ENCODE measurements at regions not wholly inside any gene's neighbourhood (a gene's known extent, or its start where the extent isn't known, plus 50 kb on each side); places are given as distances from the start of the nearest gene placed in this dataset.
"Not testable (repeated sequence)": the region's sequence is repeated elsewhere in the genome, so short reads cannot be mapped to it uniquely, and the experiment has no call there.

- TF ChIP-seq EP300 (IDR thresholded peaks at IDR 0.05) (no peak), POLR2A (IDR thresholded peaks at IDR 0.05; ENCODE audit: low read depth) (no peak), POLR2AphosphoS5 (IDR thresholded peaks at IDR 0.05) (no peak)
- TF ChIP-seq, protein P1, sequence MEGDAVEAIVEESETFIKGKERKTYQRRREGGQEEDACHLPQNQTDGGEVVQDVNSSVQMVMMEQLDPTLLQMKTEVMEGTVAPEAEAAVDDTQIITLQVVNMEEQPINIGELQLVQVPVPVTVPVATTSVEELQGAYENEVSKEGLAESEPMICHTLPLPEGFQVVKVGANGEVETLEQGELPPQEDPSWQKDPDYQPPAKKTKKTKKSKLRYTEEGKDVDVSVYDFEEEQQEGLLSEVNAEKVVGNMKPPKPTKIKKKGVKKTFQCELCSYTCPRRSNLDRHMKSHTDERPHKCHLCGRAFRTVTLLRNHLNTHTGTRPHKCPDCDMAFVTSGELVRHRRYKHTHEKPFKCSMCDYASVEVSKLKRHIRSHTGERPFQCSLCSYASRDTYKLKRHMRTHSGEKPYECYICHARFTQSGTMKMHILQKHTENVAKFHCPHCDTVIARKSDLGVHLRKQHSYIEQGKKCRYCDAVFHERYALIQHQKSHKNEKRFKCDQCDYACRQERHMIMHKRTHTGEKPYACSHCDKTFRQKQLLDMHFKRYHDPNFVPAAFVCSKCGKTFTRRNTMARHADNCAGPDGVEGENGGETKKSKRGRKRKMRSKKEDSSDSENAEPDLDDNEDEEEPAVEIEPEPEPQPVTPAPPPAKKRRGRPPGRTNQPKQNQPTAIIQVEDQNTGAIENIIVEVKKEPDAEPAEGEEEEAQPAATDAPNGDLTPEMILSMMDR (IDR thresholded peaks at IDR 0.05): no peak
- no peak overlapping the region for H3K27ac ChIP-seq (replicated peaks in 1 of 4)
- H3K4me1 ChIP-seq: peaks cover 11 to 31% (median 21%) of the 10 kb centered on the region in 4 donors
- no peaks in the 10 kb centered on the region for H3K9me3 ChIP-seq
- no peaks in the 10 kb centered on the region for H3K27me3 ChIP-seq
- intact Hi-C loops (cut with DNase I): no loop called here
- no peak for DNase-seq (ENCODE audit: extremely low spot score)
- no peak overlapping the region for H3K4me3 ChIP-seq
- H3K36me3 ChIP-seq: no peaks in the 10 kb centered on the region
These were observed 312.4 kb upstream of the AUTS2 start for GRCh38 chr7:69285854-69286253.

DNA sequence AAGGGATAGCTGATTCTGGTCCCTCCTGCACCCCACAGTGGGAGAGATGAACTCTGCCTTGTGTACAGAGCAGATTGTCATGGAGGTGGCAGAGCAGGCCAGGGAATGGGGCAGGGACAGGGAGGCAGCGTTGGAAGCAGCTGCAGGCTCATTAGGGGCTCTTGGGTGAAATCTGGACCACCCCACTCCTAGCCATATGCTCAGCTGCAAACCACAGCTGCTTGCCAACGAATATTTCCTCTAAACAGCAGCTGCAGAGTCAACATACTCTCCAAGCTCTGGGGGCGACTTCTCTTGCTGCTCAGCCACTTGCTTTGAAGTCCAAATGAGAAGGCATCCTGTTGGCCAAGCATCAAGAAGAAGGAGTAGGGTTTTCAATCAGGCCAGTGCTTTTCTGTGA lies 302.3 kb upstream of the AUTS2 start:
- no peak for DNase-seq (ENCODE audit: extremely low spot score)
- Histone ChIP-seq H3K9me3 (no peaks in the 10 kb centered on the region), H3K36me3 (no peaks in the 10 kb centered on the region), H3K4me1 (no peaks in the 10 kb centered on the region), H3K27ac (replicated peaks in 1 of 4) (no peak overlapping the region), H3K27me3 (no peaks in the 10 kb centered on the region), H3K4me3 (no peak overlapping the region)
- WGBS: 91% methylated on average over 1 of the region's 3 CpGs
- TF ChIP-seq POLR2AphosphoS5 (IDR thresholded peaks at IDR 0.05) (no peak), EP300 (IDR thresholded peaks at IDR 0.05) (no peak), POLR2A (IDR thresholded peaks at IDR 0.05; ENCODE audit: low read depth) (no peak)
- TF ChIP-seq, protein P1 (IDR thresholded peaks at IDR 0.05): no peak
- intact Hi-C loops (cut with DNase I): no loop called here

DNA sequence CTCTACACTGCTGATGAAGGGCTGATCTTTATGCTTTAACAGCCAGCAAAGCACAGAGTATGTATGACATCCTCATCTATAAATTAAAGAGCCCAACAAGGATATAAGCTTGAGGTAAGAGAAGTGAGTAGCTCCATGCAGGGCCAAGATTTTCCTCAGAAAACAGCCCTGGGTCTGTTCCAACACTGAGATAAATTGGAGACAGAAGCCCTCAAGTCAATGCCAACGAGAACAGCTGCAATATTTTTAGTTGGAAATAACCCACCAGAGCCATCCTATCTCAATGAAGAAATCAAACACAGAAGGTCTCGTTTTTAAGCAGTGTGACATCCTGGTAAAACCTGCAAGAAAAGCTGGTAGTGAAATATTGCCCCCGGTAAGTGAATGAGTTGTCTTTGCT lies 297.0 kb upstream of the AUTS2 start:
- Histone ChIP-seq H3K27ac (replicated peaks in 1 of 4) (no peak overlapping the region), H3K4me3 (no peak overlapping the region), H3K9me3 (no peaks in the 10 kb centered on the region), H3K4me1 (no peaks in the 10 kb centered on the region), H3K27me3 (no peaks in the 10 kb centered on the region), H3K36me3 (no peaks in the 10 kb centered on the region)
- intact Hi-C loops (cut with DNase I): no loop called here
- WGBS: 63% methylated on average over 3 of the region's 3 CpGs
- no peak for TF ChIP-seq EP300 (IDR thresholded peaks at IDR 0.05)
- TF ChIP-seq, protein P1 (IDR thresholded peaks at IDR 0.05): no peak
- no peak for TF ChIP-seq POLR2AphosphoS5 (IDR thresholded peaks at IDR 0.05)
- no peak for TF ChIP-seq POLR2A (IDR thresholded peaks at IDR 0.05; ENCODE audit: low read depth)
- DNase-seq (ENCODE audit: extremely low spot score): no peak

DNA sequence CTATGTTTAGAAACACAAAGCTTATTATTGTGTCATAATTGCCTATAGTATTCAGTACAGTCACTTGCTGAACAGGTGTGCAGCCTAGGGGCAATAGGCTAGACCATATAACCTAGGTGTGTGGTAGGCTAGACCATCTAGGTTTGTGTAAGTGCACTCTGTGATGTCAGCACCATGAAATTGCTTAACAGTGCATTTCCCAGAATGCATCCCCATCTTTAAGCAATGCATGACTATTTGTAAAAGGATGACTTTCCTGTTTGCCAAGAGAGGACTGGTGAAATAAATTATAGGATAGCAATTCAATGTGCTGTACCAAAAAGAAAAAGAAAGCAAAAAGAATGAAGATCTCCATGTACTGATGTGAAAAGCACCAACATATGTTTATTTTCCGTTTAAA lies 288.7 kb upstream of the AUTS2 start:
- DNase-seq (ENCODE audit: extremely low spot score): no peak
- Histone ChIP-seq H3K36me3 (no peaks in the 10 kb centered on the region), H3K27ac (replicated peaks in 1 of 4) (no peak overlapping the region), H3K4me1 (no peaks in the 10 kb centered on the region), H3K4me3 (no peak overlapping the region), H3K27me3 (no peaks in the 10 kb centered on the region), H3K9me3 (no peaks in the 10 kb centered on the region)
- intact Hi-C loops (cut with DNase I): no loop called here
- TF ChIP-seq, protein P1 (IDR thresholded peaks at IDR 0.05): no peak
- TF ChIP-seq POLR2A (IDR thresholded peaks at IDR 0.05; ENCODE audit: low read depth): no peak
- no peak for TF ChIP-seq POLR2AphosphoS5 (IDR thresholded peaks at IDR 0.05)
- no peak for TF ChIP-seq EP300 (IDR thresholded peaks at IDR 0.05)
- WGBS: 78% methylated on average over 1 of the region's 1 CpG

DNA sequence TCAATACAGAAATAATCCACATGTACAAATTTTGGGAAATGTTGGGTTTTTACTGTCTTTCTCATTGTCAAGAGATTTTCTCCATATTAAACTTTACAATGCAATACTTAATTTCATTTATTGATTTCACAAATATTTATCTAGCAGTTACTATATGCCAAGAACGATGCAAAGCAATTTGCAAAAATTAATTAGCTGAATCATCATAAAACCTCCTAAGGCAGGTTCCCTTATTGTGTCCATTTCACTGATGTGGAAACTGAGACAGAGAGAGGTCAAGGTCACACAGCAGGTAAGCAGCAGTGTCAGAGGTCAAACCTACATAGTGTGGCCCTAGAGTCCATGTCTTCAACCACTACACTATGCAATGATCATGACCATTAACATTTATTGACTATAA lies 286.8 kb upstream of the AUTS2 start:
- Histone ChIP-seq H3K4me1 (no peaks in the 10 kb centered on the region), H3K4me3 (no peak overlapping the region), H3K27ac (replicated peaks in 1 of 4) (no peak overlapping the region), H3K27me3 (no peaks in the 10 kb centered on the region), H3K9me3 (no peaks in the 10 kb centered on the region), H3K36me3 (no peaks in the 10 kb centered on the region)
- WGBS: 89% methylated on average over 1 of the region's 1 CpG
- intact Hi-C loops (cut with DNase I): no loop called here
- no peak for DNase-seq (ENCODE audit: extremely low spot score)
- TF ChIP-seq, protein P1 (IDR thresholded peaks at IDR 0.05): no peak
- TF ChIP-seq POLR2A (IDR thresholded peaks at IDR 0.05; ENCODE audit: low read depth) (no peak), EP300 (IDR thresholded peaks at IDR 0.05) (no peak), POLR2AphosphoS5 (IDR thresholded peaks at IDR 0.05) (no peak)

DNA sequence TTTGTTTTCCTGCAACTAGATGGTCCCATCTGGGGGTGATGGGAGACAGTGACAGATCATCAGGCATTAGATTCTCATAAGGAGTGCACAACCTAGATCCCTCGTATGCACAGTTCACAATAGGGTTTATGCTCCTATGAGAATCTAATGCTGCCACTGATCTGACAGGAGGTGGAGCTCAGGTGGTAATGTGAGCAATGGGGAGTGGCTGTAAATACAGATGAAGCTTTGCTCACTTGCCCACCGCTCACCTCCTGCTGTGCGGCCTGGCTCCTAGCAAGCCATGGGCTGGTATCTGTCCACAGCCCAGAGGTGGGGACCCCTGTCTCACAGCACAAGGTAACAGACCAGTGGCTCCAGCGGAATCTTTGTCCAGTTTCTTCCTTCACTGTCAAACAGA lies 284.4 kb upstream of the AUTS2 start:
- intact Hi-C loops (cut with DNase I): not testable (repeated sequence)

More for the DNA sequence above, 284.4 kb upstream of the AUTS2 start:
- not testable (repeated sequence) for DNase-seq (ENCODE audit: extremely low spot score); H3K4me3 ChIP-seq; H3K9me3 ChIP-seq; H3K27ac ChIP-seq (replicated peaks in 1 of 4); H3K27me3 ChIP-seq; H3K36me3 ChIP-seq; H3K4me1 ChIP-seq
- WGBS: 100% methylated on average over 3 of the region's 4 CpGs

Data from esophagus muscularis mucosa (tissue), 4 donors.